HG03103 (cell line): ENCODE measurements at regions not wholly inside any gene's neighbourhood (a gene's known extent, or its start where the extent isn't known, plus 50 kb on each side); places are given as distances from the start of the nearest gene placed in this dataset.

ENCODE experiments used
- ATAC-seq: cut with Tn5 transposase; IDR thresholded peaks from one replicate; pipeline ENCODE4 v1.9.1; 2021; ENCODE audit warnings: low read depth; ENCODE audit not compliant: unreplicated experiment

GRCh38 chr1:69403756-69404320 lies 163.9 kb upstream of the LRRC7 start:
- no peak for ATAC-seq

GRCh38 chr1:69404486-69404885 lies 163.2 kb upstream of the LRRC7 start:
- ATAC-seq: no peak

GRCh38 chr1:69406244-69406643 lies 161.5 kb upstream of the LRRC7 start:
- ATAC-seq: no peak

GRCh38 chr1:69409731-69410456 lies 157.8 kb upstream of the LRRC7 start:
- no peak for ATAC-seq

GRCh38 chr1:69410457-69410850 lies 157.3 kb upstream of the LRRC7 start:
- no peak for ATAC-seq

- ATAC-seq: no peak
These were observed 156.8 kb upstream of the LRRC7 start for GRCh38 chr1:69410893-69411292.

- no peak for ATAC-seq
These were observed 156.1 kb upstream of the LRRC7 start for GRCh38 chr1:69411617-69412016.

GRCh38 chr1:69413129-69413528 lies 154.6 kb upstream of the LRRC7 start:
- no peak for ATAC-seq

- ATAC-seq: no peak
These were observed 153.1 kb upstream of the LRRC7 start for GRCh38 chr1:69414574-69414973.

- ATAC-seq: no peak
These were observed 146.4 kb upstream of the LRRC7 start for GRCh38 chr1:69421286-69421685.

- ATAC-seq: no peak
These were observed 141.9 kb upstream of the LRRC7 start for GRCh38 chr1:69425871-69426270.

GRCh38 chr1:69426401-69426800 lies 141.3 kb upstream of the LRRC7 start:
- no peak for ATAC-seq

- ATAC-seq: no peak
These were observed 134.6 kb upstream of the LRRC7 start for GRCh38 chr1:69433073-69433472.

GRCh38 chr1:69436151-69436550 lies 131.6 kb upstream of the LRRC7 start:
- ATAC-seq: no peak

- no peak for ATAC-seq
These were observed 129.5 kb upstream of the LRRC7 start for GRCh38 chr1:69438056-69438795.

- ATAC-seq: no peak
These were observed 126.2 kb upstream of the LRRC7 start for GRCh38 chr1:69441496-69441895.

GRCh38 chr1:69451196-69451595 lies 116.5 kb upstream of the LRRC7 start:
- no peak for ATAC-seq

GRCh38 chr1:69455718-69456117 lies 112.0 kb upstream of the LRRC7 start:
- no peak for ATAC-seq

- no peak for ATAC-seq
These were observed 108.5 kb upstream of the LRRC7 start for GRCh38 chr1:69459244-69459643.

- ATAC-seq: no peak
These were observed 92.7 kb upstream of the LRRC7 start for GRCh38 chr1:69475021-69475420.

- ATAC-seq: no peak
These were observed 88.0 kb upstream of the LRRC7 start for GRCh38 chr1:69479734-69480133.

GRCh38 chr1:69483246-69483645 lies 84.5 kb upstream of the LRRC7 start:
- ATAC-seq: no peak
